Fibroblast of gingiva (primary cell): ENCODE measurements at regions not wholly inside any gene's neighbourhood (a gene's known extent, or its start where the extent isn't known, plus 50 kb on each side); places are given as distances from the start of the nearest gene placed in this dataset.

ENCODE experiments used
- DNase-seq: peaks from one replicate; pipeline ENCODE4 v3.0.0-alpha.2; 2011; ENCODE audit warnings: low read depth

DNA sequence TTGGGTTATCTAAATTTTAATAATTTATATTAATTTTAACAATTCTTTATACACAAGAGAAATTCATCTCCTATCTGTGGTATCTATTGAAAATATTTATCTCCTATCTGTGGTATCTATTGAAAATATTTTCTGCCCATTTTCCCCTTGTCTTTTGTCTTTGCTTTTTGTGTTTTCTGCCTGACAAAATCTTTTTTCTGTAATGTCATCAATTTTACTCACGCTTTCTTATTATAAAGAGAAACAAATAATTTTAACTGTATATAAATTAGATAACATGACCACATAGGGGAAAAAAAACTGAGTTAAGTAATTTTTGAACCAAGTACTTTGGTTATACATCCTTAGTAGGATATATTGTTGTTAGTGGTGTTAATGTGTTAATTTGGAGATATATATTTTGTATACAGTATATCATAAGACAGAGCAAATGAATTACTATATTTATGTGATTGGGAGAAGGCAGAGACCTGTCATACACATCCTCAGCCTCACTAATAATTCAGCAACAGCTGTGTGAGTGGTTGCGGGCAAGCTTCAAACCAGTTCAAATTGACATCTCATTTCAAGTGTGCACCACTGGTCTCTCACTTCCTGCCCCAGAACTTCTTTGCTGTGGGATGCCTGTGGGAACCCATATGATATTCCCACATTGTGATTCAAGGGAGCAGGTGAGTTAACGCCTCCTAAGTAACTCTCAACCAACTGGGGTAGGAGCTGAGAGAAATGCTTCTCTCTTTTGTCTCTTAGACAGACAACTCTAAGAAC is 292.4 kb downstream of the SP3 start:
- no peak for DNase-seq

DNA sequence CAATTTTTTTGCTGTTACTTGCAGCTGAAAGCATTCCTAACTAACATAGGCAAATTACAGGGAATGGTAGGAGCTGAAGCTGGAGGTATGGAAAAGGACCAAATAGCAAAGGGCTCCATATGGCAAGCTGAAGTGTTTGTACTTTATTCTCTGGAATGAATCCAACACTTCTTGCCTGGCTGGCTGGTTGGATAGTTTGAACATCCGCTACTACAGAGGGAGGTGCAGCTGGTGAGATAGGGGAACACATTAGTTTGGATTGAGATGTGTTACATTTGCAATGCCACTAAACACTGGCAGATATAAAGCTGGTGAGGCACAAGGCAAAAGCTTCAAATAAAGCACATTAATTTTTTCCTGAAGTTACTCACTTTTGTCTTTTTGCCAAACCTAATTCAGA is 291.5 kb downstream of the SP3 start:
- no peak for DNase-seq

DNA sequence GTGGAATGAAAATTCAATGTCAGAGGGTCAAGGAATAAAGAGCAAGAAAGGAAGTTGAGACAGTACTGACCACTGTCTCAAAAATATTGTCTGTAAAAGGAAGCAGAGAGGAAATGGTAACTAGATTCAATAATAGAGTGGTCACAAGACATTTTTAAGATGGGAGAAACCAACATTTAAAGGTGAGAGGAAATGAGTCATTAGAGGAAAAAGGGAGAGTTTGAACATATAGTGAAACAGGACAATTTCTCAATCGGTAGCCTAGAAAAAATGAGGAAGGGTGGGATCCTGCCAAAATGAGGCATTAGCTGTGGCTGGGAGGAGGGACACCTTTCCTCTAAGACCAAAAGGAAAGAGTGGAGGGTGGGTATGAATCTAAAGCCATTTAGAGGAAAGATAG is 288.5 kb downstream of the SP3 start:
- DNase-seq, result no peak

DNA sequence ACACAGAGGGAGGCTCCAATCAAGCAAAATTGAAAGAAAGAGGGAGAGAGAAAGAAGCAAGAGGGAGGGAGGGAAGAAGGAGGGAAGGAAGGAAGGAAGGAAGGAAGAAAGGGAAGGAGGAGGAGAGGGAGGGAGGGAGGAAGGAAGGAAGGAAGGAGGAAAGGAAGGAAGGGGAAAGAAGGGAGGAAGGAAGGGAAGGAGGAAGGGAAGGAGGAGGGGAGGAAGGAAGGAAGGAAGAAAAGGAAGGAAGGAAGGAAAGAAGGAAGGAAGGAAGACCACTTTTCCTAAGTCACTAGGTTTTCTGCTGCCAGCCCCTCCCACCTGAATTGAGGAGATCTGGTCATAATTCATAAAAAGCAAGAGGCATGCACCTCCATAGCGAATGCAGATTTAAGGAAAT is 287.0 kb downstream of the SP3 start:
- DNase-seq, result no peak

DNA sequence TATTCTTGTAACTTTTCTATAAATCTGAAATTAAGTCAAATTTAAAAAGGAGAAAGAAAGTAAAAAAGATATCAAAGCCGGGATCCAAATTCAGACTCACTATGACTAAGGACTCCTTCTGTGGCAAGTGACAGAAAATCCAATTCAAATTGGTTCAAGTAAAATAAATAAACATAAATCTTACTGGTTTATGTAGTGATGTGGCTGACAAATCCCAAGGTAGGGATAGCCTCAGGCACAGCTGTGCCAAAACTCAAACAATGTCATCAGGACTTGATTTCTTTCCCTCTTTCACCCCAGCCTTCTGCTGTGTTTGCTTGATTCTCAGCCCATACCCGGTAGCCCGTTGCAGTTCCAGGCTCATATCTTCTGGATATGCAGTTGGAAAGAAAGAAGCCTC is 284.6 kb downstream of the SP3 start:
- peak; percentile 27 for DNase-seq

DNA sequence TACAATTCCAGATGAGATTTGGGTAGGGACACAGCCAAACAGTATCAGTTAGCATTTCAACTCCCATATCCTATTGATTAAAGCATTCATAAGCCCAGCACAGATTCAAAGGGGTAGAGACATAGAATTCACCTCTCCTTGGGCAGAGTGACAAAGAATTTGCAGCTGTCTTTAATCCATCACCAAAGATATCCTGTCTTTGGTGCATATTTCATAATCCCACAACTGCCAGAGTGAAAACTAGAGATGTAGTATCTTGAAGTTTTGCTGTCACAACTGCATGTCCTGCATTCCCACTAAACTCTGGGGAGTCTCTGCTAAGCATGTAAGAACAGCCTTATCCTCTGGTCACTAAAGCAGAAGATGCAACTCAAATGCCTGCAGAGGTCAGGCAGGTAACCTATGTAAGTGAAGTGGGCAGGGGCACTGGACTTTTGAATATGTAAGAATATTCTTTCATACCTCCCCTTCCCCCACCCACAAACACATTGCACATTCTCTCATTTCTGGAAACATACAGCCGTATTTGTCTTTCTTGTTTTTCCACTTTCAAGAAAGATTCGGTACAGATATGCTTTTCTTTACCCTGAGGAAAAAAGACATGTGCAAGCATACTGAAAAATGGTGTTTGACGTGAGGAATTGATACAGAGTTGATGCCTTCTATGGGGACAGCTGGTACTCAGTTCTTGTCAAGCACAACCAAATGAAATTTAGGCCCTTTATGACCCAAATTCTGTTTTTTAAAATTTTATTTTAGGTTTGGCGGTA is 283.1 kb downstream of the SP3 start:
- DNase-seq, result no peak

DNA sequence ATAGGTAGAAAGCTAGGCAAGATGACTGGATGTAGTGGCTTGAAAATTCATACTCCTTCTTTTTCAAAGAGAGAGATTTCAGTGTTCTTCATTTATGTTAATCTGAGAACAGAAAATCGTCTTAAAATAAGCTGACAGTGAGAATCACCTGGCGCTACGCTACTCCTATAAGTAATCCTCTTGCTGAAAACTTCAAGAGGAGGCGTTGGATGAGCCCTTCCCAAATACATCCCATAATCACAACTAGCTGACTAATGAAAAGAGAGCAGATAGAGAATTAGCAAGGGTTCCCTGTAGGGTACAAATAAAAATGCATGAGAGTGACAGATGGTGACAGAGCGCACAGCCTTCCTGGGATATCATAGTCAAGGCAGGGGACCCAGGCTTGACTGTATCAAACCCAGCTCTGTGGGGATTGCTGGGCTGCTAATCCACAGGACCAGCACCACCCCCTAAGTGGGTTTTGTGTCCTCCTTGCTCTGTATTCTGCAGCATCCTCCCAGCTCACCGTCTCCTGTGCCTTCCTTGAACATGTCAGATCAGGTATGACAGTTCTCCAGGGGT is 280.2 kb downstream of the SP3 start:
- no peak for DNase-seq

DNA sequence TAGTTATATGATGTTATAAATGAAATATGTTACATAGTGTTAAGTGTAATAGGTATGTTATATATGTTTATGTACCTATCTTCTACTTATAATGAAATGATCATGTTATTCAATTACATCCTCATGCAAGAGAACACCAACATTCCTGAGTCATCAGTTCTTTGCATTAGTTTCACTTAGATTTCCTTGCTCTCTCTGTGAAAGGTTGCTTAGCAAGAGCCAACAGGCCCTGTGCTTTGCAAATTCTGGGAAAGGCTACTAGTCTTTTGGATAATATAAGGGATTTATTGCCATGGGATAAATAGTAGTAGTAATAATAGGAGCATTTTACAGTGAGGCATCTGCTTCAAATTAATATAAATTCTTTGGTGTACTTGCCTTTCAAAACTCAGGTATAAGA is 274.8 kb downstream of the SP3 start:
- DNase-seq, result no peak

DNA sequence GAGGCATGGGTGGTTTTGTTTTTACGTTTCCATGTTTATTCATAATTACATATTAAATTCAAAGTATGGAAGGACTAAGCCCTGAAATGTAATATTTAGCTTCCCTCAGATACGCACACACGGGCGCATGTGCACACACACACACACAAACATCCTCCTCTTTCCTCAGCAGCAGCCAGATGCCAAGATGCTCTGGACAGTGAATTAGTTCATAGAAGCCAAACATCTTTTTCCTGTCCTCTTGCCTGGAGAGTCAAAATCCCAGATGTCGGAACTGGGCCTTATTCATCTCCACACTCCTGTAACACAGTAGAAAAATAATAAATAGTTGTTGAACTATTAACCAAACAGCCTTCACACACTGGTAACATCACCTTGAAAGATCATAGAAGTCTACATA is 273.1 kb downstream of the SP3 start:
- DNase-seq, result peak; percentile 42

DNA sequence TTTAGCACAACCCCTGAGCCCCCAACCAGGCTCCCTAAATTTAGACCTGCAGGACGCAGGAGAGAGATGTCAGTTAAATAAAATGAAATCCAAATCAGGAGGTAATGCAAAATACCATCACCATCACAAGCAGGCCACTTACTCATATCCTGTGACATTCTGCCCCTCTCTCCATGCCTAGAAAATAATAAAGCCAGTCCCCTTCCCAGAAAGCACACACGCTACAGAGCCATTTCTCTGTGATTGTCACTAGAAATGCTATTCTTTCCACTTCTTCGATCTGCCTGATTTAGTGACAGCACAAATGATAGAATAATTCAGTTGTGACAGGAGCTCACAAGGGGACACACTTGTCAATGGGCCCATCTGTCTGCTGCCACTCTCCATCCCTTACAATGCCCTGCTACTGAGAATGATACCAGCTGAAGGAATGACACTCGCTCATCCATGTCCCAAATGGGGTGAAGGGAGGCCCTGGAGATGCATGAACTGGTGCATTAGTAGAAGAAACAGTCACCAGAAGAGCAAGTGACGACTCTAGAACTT is 272.1 kb downstream of the SP3 start:
- DNase-seq, result no peak

DNA sequence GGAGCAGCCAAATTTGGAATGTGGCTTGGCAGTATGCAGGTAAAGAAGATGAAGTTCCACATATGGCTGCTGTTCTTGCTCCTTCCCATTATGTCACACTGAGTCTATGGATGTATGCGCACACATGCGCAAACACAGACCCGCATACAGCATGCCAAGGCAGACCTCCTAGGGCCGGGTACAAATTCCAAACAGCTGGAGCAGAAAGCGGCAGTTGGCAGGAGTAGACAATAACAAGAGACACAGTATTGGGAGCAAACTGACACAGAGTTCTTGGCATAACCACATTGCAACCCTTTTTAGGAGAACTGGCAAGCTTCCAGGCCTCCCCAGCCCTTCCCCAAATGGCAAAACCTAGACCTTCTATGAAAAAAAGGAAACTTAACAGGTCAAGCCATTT is 268.9 kb downstream of the SP3 start:
- no peak for DNase-seq

DNA sequence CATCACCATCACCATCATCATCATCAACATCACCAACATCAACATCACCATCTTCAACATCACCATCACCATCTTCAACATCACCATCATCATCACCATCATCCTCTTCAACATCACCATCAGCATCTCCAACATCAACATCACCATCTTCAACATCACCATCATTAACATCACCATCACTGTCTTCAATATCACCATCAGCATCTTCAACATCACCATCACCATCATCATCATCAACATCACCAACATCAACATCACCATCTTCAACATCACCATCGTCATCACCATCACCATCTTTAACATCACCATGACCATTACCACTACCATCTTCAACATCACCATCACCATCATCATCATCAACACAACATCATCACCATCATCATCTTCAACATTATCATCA is 267.2 kb downstream of the SP3 start:
- no peak for DNase-seq

DNA sequence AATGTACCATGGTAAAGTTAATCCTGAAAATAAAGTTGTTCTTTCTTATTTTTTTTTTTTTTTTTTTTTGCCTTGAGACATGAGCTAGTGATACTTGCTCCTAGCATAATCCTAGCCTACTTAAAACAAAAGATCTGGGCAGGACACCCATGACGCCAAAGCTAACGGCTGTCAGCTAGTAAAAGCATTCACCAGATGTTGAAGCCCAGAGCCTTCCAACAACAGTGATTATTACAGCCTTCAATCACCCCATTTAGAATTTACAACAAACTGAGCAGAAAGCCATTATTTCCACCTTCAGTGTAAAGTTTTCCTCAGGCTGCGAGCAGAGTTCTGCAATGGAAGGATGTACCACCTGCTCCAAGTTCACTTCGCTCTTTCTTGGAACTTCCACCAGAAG is 259.5 kb downstream of the SP3 start:
- DNase-seq, result no peak

DNA sequence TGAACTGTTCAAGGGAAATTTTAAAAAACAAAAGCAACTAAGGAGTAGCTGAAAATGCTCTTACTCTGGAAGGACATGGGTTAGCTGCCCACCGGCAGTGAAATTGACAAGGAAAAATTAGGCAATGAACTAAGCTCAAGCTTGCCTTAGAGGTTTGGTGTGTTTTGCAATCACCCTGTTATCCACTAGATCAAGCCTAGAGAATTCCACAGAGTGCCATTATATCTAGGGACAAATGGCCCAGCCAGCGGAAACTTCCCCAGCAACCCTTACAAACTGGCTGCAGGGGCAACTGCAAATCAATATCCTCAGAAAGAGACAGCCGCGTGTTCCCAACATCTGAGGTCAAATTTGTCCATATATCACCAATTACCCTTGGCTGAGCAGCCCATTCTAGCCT is 258.2 kb downstream of the SP3 start:
- DNase-seq, result no peak

DNA sequence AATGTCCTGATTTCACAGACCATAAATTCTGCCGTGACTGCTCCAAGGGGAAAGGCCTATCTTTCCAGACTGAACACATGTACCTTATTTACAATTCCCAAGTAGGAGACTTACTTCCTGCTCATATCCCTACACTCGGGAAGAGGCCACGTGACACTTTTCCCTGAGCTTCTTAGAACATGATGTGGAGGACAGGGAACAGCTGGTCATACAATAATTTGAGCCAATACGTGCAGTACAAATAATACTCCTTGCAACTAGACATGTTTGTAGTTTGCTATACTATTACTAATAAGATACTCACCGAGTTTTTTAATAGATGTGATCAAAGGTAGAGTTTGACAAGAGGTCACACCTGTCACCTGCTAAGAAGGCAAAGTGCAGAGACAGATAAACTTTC is 256.4 kb downstream of the SP3 start:
- DNase-seq, result no peak

DNA sequence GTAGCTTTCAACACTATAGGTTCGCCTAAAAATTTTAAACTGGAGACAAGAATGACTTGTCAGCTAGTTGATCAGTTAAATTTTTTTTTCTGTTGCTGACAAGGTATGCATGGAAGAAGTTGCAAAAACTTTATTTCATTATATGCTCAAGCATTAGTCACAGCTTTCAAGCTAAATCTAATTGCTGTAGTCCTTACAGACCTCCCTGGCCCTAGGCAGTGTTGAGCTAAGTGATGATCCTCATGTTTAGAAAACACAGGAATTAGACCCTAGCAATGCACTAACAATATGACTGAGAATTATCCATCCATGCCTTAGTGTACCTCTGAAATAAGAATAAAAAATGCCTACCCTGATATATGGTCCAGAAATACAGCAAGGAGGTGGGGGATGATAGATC is 253.4 kb downstream of the SP3 start:
- no peak for DNase-seq

DNA sequence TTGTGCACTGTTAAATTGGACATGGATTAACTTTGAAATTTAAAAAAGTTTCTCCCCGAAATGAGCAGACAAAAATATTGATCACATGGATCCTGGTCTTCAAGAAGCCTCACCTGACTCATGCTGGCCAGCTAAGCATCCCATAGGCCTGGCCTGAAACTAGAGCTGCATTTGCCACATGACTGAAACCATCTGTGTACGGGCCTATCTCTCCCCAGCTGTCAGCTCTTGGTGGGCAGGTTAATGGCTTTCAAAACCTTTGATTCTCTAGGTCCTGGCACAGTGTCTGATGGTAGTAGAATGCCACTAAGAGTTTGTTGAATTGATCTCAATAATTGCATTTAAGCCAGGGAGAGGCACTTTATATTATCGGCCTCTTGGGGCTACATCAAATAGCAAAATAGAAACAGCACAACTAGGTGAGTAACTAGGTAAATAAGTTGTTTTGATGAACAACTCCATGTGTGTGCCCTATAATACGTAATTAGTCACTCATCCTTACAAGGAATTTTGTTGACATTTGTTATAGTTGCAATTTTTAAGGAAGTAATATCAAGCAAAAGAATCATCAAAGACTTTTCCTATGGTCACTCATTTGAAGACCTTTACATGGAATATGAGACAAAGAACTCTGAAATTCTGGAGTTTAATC is 251.1 kb downstream of the SP3 start:
- DNase-seq, result no peak

DNA sequence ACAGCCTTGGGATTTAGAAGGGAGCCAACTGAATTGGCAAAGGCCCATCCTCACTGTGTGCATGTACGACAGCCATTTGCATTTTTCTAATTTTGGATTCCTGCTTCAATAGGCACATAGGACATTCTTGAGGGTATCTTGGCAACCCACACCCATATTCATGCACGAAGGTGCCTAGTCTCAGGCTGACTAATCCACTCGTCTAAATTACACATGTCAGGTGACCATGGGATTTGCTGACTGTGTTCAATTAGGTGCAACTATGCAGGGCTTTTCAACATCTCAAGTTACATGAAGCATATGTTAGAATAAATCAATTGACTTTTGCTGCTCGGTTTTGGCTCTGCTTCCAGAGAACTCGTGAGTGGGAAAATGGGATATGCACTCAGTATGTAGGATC is 249.7 kb downstream of the SP3 start:
- DNase-seq, result peak; percentile 17

DNA sequence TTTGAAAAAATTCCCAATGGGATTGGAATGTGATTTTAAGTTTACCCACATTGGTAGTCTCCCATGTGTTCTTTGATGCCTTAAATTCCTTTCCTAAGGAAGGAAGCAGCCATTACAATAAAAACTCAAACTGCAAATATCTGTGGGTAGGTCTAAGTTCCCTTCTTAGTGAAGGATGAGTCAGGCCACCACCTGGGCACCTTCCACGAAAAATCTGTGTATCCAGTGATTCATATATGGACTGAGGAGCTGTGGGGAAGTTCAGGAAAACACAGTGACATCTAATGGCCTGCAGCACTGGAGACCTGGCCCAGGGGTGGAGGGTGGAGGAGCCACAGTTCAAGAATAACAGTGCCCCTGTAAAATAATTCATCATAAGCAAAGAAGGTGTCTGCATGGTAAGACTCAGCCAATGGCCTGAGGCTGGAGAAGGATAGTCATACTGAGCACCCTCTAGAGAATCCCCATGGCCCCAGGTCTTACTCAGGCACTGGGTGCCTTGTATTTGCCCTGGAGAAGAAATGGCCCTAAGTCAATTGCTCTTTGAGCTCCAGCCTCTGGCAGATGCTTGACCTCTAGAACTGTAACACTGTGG is 248.6 kb downstream of the SP3 start:
- no peak for DNase-seq

DNA sequence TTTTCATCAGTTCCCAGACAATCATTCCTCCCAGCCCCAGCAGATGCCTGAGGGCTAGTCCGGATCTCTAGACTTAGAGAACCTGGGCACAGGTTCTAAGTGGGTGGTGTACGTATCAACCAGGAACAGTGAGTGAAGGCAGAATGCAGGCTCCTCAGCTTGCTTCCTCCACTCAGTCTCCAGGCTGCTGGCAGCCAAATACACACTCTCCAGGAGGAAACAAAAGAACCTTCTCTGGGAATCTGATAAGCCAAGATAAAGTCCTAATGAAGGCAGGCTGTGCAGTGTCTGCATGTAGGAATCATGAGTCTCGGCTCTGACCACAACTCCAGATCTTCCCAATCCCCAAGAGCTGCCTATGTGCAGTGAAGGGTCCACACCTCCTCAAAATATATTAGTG is 245.7 kb downstream of the SP3 start:
- no peak for DNase-seq

DNA sequence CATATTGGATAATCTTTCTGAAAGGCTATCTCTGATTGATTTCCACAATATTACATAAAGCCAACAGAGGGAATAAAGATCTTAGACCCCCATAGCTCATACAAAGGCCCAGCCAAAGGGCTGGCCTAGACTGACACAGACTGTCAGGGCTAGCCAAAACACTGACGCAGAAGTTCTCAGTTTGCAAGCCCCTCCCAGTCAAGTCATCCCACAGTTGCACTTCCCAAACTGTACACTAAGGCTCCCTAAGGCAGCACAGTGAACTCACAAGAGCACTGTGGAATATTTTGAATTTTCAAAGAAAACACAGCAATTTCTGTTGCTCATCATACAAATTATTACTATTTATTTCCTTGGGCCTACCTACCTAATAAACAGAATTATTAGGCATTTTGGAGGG is 244.9 kb downstream of the SP3 start:
- peak; percentile 32 for DNase-seq

DNA sequence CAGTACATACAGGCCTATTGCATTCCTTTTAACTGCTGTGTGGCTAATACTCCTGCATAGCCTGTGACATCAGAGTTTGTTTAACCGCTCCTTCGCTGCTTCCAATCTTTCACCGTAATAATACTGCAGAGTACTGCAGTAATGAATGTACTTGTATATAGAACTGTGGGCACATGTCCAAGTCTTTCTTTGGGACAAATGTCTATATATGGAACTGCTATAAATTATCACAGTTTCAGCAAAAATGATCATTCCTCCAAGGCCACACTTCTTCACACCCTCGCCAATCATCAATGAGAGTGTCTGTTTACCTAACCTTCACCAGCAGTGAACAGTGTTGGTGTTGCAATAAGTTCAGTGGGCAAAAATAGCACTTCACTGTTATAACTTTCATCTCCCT is 230.4 kb downstream of the SP3 start:
- DNase-seq, result peak; percentile 13
